Right cardiac atrium (tissue), 5 donors: ENCODE measurements at regions not wholly inside any gene's neighbourhood (a gene's known extent, or its start where the extent isn't known, plus 50 kb on each side); places are given as distances from the start of the nearest gene placed in this dataset.
"Not testable (repeated sequence)": the region's sequence is repeated elsewhere in the genome, so short reads cannot be mapped to it uniquely, and the experiment has no call there.

Experiments used
- ATAC-seq, 2 donors: fragments of 200-7000 bp; cut with Tn5 transposase; one replicate each; pipeline versions ENCODE4 v1.8.0 to v1.9.1; 2020; ENCODE audit warnings: moderate library complexity in 2 of 2, mild to moderate bottlenecking in 1 of 2
- DNase-seq, 3 donors: peaks; one replicate each; pipeline ENCODE4 v3.0.0-alpha.2; 2020
- H3K27ac ChIP-seq: one replicate; pipeline ENCODE4 v1.5.1; 2013; ENCODE audit warnings: mild to moderate bottlenecking, low read length, control low read depth, moderate library complexity
- H3K27me3 ChIP-seq: one replicate; pipeline ENCODE4 v1.6.1; 2013; ENCODE audit not compliant: control insufficient read depth, insufficient read depth
- H3K4me1 ChIP-seq: one replicate; pipeline ENCODE4 v1.6.1; 2013; ENCODE audit warnings: low read length; ENCODE audit not compliant: control insufficient read depth, insufficient read depth
- H3K4me3 ChIP-seq: one replicate; pipeline ENCODE4 v1.5.1; 2013; ENCODE audit warnings: low read length, control low read depth
- H3K9me3 ChIP-seq: one replicate; pipeline ENCODE4 v1.6.1; 2013; ENCODE audit warnings: low read length; ENCODE audit not compliant: control insufficient read depth
- WGBS: extraction: QIAGEN DNeasy Blood & Tissue Kit; methylation state at CpG from one replicate; pipeline ENCODE4 v1.1.7; 2013; 5-methylcytosine and 5-hydroxymethylcytosine counted together
- intact Hi-C, 4 donors: fragments of 100-400 bp; cut with DNase I; formaldehyde crosslinking; loops; one replicate each; pipeline versions ENCODE4 v1.11.0 to v1.14.0; 2022 to 2023
- donor health status: healthy with polysubstance abuse.
- donor health status: DM: no; HTN: yes; CAD: no.
- donor health status: DM: no; HTN: no; CAD: no.
- donor health status: DM: no; HTN: yes; CAD: no; lungs with severe emphysema.
- donor health status: DM: yes; HTN: yes; CAD: no.

DNA sequence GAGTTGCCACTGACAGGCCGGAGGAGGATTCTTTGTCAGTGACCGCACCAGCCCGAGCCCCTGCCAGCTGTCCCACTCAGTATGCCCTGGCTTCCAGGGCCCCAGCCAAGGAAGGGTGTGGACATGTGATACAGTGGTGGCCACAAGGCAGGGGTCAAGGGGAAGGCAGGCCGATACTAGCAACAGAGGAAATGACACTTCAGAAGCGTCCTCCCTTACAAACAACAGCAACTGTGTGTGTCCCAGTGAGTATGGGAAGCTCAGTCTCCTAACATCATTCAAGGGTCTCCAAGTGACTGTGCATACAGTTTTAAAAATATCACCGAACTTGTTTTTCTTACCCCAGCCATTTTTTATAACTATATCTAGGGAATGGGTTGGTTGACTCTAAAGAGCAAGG is 63.7 kb upstream of the SOX11 start:
- ATAC-seq, H3K27me3 ChIP-seq, intact Hi-C loops, H3K4me1 ChIP-seq, H3K9me3 ChIP-seq, H3K27ac ChIP-seq, H3K4me3 ChIP-seq, DNase-seq: not testable (repeated sequence)
- WGBS: 16% methylated on average over 2 of the region's 6 CpGs

DNA sequence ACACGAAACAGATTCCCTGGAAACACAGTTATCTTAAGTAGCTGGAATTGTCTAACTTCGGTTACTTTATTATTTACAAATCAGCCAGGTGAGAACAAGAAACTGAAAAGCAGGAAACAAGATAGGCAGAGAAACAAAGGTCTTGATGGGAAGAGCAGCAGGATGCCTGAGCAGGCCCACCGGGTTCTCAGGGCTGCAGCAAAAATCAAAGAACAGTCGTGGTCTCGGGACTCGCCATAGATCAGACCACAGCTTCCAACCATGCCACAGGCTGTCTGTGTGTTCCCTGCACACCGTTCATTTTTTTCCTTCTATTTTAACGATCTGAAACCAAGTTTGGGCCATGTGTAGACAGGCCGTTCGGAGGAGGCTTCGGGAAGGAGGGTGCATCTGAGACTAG is 62.7 kb upstream of the SOX11 start:
- H3K4me1 ChIP-seq, DNase-seq, H3K27me3 ChIP-seq, H3K4me3 ChIP-seq, intact Hi-C loops, H3K9me3 ChIP-seq, H3K27ac ChIP-seq, ATAC-seq: not testable (repeated sequence)
- WGBS: 84% methylated on average over 11 of the region's 11 CpGs

DNA sequence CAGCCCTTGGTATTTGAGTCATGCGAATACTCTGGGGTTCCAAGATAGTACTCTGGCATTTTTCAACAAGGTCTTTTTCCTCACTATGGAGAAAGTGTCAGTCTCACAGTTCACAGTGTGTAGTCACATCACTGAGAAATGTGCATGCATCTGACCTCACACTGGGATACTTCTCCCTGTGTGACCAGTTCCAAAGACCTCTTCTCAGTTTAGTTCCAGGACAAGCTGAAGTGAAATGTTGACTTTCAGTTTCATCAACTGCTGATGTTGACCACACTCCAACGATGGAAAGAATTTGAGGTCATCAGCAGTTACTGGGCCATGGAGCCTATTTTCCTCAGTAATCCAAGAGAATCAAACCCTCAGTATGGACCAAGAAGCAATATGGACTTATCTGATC is 55.1 kb upstream of the SOX11 start:
- ATAC-seq, DNase-seq, H3K4me3 ChIP-seq, H3K9me3 ChIP-seq, intact Hi-C loops, H3K27me3 ChIP-seq, H3K4me1 ChIP-seq, H3K27ac ChIP-seq: not testable (repeated sequence)
- 72% methylated on average over 2 of the region's 2 CpGs for WGBS
